SJSA1 (cell line): ENCODE measurements at regions not wholly inside any gene's neighbourhood (a gene's known extent, or its start where the extent isn't known, plus 50 kb on each side); places are given as distances from the start of the nearest gene placed in this dataset.
"Not testable (repeated sequence)": the region's sequence is repeated elsewhere in the genome, so short reads cannot be mapped to it uniquely, and the experiment has no call there.

Experiments used
- DNase-seq, 2 experiments: peaks; one replicate each; pipeline ENCODE4 v3.0.0-alpha.2; 2015 to 2020; ENCODE audit warnings: low spot score in 2 of 2, low read depth in 1 of 2
- H3K27ac ChIP-seq: fragments of 250-450 bp; sonication (Bioruptor Pico); 2 replicates; pipeline ENCODE4 v1.5.1; 2020; ENCODE audit warnings: mild to moderate bottlenecking, moderate library complexity
- H3K27me3 ChIP-seq: fragments of 250-450 bp; sonication (Bioruptor Pico); replicated peaks from 2 replicates; pipeline ENCODE4 v1.5.1; 2020; ENCODE audit warnings: mild to moderate bottlenecking, moderate library complexity
- H3K36me3 ChIP-seq: fragments of 250-450 bp; sonication (Bioruptor Pico); 2 replicates; pipeline ENCODE4 v1.5.1; 2020; ENCODE audit warnings: mild to moderate bottlenecking
- H3K4me1 ChIP-seq: fragments of 250-450 bp; sonication (Bioruptor Pico); replicated peaks from 2 replicates; pipeline ENCODE4 v1.6.1; 2021; ENCODE audit warnings: mild to moderate bottlenecking
- H3K4me3 ChIP-seq: fragments of 250-450 bp; sonication (Bioruptor Pico); 2 replicates; pipeline ENCODE4 v1.5.1; 2020; ENCODE audit warnings: mild to moderate bottlenecking
- H3K9me3 ChIP-seq: fragments of 250-450 bp; sonication (Bioruptor Pico); replicated peaks from 2 replicates; pipeline ENCODE4 v1.5.1; 2020; ENCODE audit warnings: mild to moderate bottlenecking

GRCh38 chr5:62814991-62815390, 236.4 kb downstream of the LRRC70 start:
- Histone ChIP-seq H3K4me1 (no peaks in the 10 kb centered on the region), H3K36me3 (no peaks in the 10 kb centered on the region), H3K9me3 (peaks cover 3% of the 10 kb centered on the region; the same call in 1 of the 2 replicates), H3K27ac (no peak overlapping the region), H3K4me3 (no peak overlapping the region), H3K27me3 (no peaks in the 10 kb centered on the region)
- no peak for DNase-seq

GRCh38 chr5:62812621-62813255, 234.1 kb downstream of the LRRC70 start:
- Histone ChIP-seq H3K36me3 (no peaks in the 10 kb centered on the region), H3K4me1 (no peaks in the 10 kb centered on the region), H3K9me3 (peaks cover 3% of the 10 kb centered on the region; the same call in 1 of the 2 replicates), H3K4me3 (no peak overlapping the region), H3K27ac (no peak overlapping the region), H3K27me3 (no peaks in the 10 kb centered on the region)
- DNase-seq: no peak

- not testable (repeated sequence) for H3K9me3 ChIP-seq, H3K27me3 ChIP-seq, H3K4me3 ChIP-seq, DNase-seq, H3K36me3 ChIP-seq, H3K4me1 ChIP-seq, H3K27ac ChIP-seq
These were observed 226.2 kb downstream of the LRRC70 start for GRCh38 chr5:62804819-62805218.

GRCh38 chr5:62795926-62796325, 217.3 kb downstream of the LRRC70 start:
- Histone ChIP-seq H3K9me3 (no peaks in the 10 kb centered on the region; the same call in 1 of the 2 replicates), H3K4me1 (no peaks in the 10 kb centered on the region), H3K27me3 (no peaks in the 10 kb centered on the region), H3K27ac (no peak overlapping the region), H3K36me3 (no peaks in the 10 kb centered on the region), H3K4me3 (no peak overlapping the region)
- DNase-seq: no peak

GRCh38 chr5:62794456-62794855, 215.8 kb downstream of the LRRC70 start:
- H3K27me3 ChIP-seq: no peaks in the 10 kb centered on the region

GRCh38 chr5:62791059-62791458, 212.4 kb downstream of the LRRC70 start:
- no peak for DNase-seq
- H3K4me1 ChIP-seq: no peaks in the 10 kb centered on the region
- no peak overlapping the region for H3K4me3 ChIP-seq
- H3K9me3 ChIP-seq: no peaks in the 10 kb centered on the region; the same call in 1 of the 2 replicates
- H3K27me3 ChIP-seq: no peaks in the 10 kb centered on the region
- no peak overlapping the region for H3K27ac ChIP-seq
- no peaks in the 10 kb centered on the region for H3K36me3 ChIP-seq

More at GRCh38 chr5:62794456-62794855, 215.8 kb downstream of the LRRC70 start:
- no peak overlapping the region for H3K27ac ChIP-seq
- no peaks in the 10 kb centered on the region; the same call in 1 of the 2 replicates for H3K9me3 ChIP-seq
- no peaks in the 10 kb centered on the region for H3K36me3 ChIP-seq
- H3K4me1 ChIP-seq: no peaks in the 10 kb centered on the region
- H3K4me3 ChIP-seq: no peak overlapping the region
- no peak for DNase-seq

- DNase-seq: no peak
- Histone ChIP-seq H3K9me3 (no peaks in the 10 kb centered on the region; the same call in none of the 2 replicates), H3K27ac (no peak overlapping the region), H3K4me3 (no peak overlapping the region), H3K36me3 (no peaks in the 10 kb centered on the region), H3K27me3 (no peaks in the 10 kb centered on the region), H3K4me1 (no peaks in the 10 kb centered on the region)
These were observed 211.7 kb downstream of the LRRC70 start for GRCh38 chr5:62790348-62790747.

GRCh38 chr5:62786099-62786498, 207.5 kb downstream of the LRRC70 start:
- H3K27ac ChIP-seq: no peak overlapping the region
- H3K9me3 ChIP-seq: no peaks in the 10 kb centered on the region; the same call in 1 of the 2 replicates

GRCh38 chr5:62785588-62785987, 207.0 kb downstream of the LRRC70 start:
- Histone ChIP-seq H3K27ac (no peak overlapping the region), H3K27me3 (no peaks in the 10 kb centered on the region), H3K4me3 (no peak overlapping the region), H3K4me1 (no peaks in the 10 kb centered on the region), H3K9me3 (no peaks in the 10 kb centered on the region; the same call in 1 of the 2 replicates), H3K36me3 (no peaks in the 10 kb centered on the region)
- no peak for DNase-seq

More at GRCh38 chr5:62786099-62786498, 207.5 kb downstream of the LRRC70 start:
- no peaks in the 10 kb centered on the region for H3K4me1 ChIP-seq
- no peak overlapping the region for H3K4me3 ChIP-seq
- DNase-seq: no peak
- H3K27me3 ChIP-seq: no peaks in the 10 kb centered on the region
- H3K36me3 ChIP-seq: no peaks in the 10 kb centered on the region

GRCh38 chr5:62783374-62784057, 204.9 kb downstream of the LRRC70 start:
- H3K4me3 ChIP-seq: no peak overlapping the region
- H3K27me3 ChIP-seq: no peaks in the 10 kb centered on the region
- no peaks in the 10 kb centered on the region for H3K36me3 ChIP-seq
- no peak for DNase-seq
- H3K27ac ChIP-seq: no peak overlapping the region
- no peaks in the 10 kb centered on the region for H3K4me1 ChIP-seq
- H3K9me3 ChIP-seq: no peaks in the 10 kb centered on the region; the same call in 1 of the 2 replicates

GRCh38 chr5:62780888-62781287, 202.3 kb downstream of the LRRC70 start:
- H3K36me3 ChIP-seq: no peaks in the 10 kb centered on the region
- no peak overlapping the region for H3K27ac ChIP-seq
- no peaks in the 10 kb centered on the region for H3K27me3 ChIP-seq
- H3K4me3 ChIP-seq: no peak overlapping the region
- H3K9me3 ChIP-seq: no peaks in the 10 kb centered on the region; the same call in 1 of the 2 replicates
- H3K4me1 ChIP-seq: no peaks in the 10 kb centered on the region
- DNase-seq: no peak

- H3K9me3 ChIP-seq: no peaks in the 10 kb centered on the region
- H3K4me1 ChIP-seq: no peaks in the 10 kb centered on the region
- no peaks in the 10 kb centered on the region for H3K36me3 ChIP-seq
- H3K27me3 ChIP-seq: no peaks in the 10 kb centered on the region
- H3K4me3 ChIP-seq: no peak overlapping the region
- DNase-seq: no peak
- H3K27ac ChIP-seq: no peak overlapping the region
These were observed 201.6 kb downstream of the LRRC70 start for GRCh38 chr5:62780230-62780629.

- H3K36me3 ChIP-seq: no peaks in the 10 kb centered on the region
- peak in 1 of 2 experiments; percentile 35 for DNase-seq
- H3K27me3 ChIP-seq: no peaks in the 10 kb centered on the region
- no peaks in the 10 kb centered on the region for H3K4me1 ChIP-seq
- H3K27ac ChIP-seq: no peak overlapping the region
- H3K4me3 ChIP-seq: no peak overlapping the region
- no peaks in the 10 kb centered on the region for H3K9me3 ChIP-seq
These were observed 200.4 kb downstream of the LRRC70 start for GRCh38 chr5:62779010-62779422.

GRCh38 chr5:62778316-62779009, 199.8 kb downstream of the LRRC70 start:
- H3K4me3 ChIP-seq: no peak overlapping the region
- H3K27me3 ChIP-seq: no peaks in the 10 kb centered on the region
- H3K4me1 ChIP-seq: no peaks in the 10 kb centered on the region
- no peak for DNase-seq
- H3K36me3 ChIP-seq: no peaks in the 10 kb centered on the region
- no peak overlapping the region for H3K27ac ChIP-seq
- H3K9me3 ChIP-seq: no peaks in the 10 kb centered on the region
